GM18951 (cell line): ENCODE measurements at regions not wholly inside any gene's neighbourhood (a gene's known extent, or its start where the extent isn't known, plus 50 kb on each side); places are given as distances from the start of the nearest gene placed in this dataset.

Source experiments
- POLR2A ChIP-seq: IDR thresholded peaks from 4 replicates; pipeline ENCODE4 v1.6.1; 2011; ENCODE audit warnings: mild to moderate bottlenecking; ENCODE audit not compliant: insufficient read length, insufficient read depth; ENCODE audit errors: extremely low read depth
- in situ Hi-C: fragments of 300-500 bp; cut with MboI; formaldehyde crosslinking; loops from one replicate; pipeline ENCODE4 v1.12.0; 2022; ENCODE audit warnings: low sequenced_read_pairs, mixed read lengths, inconsistent platforms; ENCODE audit not compliant: unreplicated experiment

- in situ Hi-C loops, result no loop called here
- no peak for TF ChIP-seq POLR2A
These were observed 787.4 kb downstream of the KCNJ2 start for GRCh38 chr17:70956726-70957125.

GRCh38 chr17:70961341-70961740 is 792.0 kb downstream of the KCNJ2 start:
- in situ Hi-C loops, result no loop called here
- TF ChIP-seq POLR2A, result no peak

- no peak for TF ChIP-seq POLR2A
- in situ Hi-C loops, result no loop called here
These were observed 799.0 kb downstream of the KCNJ2 start for GRCh38 chr17:70968302-70968701.

- in situ Hi-C loops, result no loop called here
- no peak for TF ChIP-seq POLR2A
These were observed 800.2 kb downstream of the KCNJ2 start for GRCh38 chr17:70969521-70970034.

GRCh38 chr17:70976447-70976846 is 807.1 kb downstream of the KCNJ2 start:
- in situ Hi-C loops, result no loop called here
- TF ChIP-seq POLR2A, result no peak

- no peak for TF ChIP-seq POLR2A
- in situ Hi-C loops, result no loop called here
These were observed 815.5 kb downstream of the KCNJ2 start for GRCh38 chr17:70984873-70985272.

- TF ChIP-seq POLR2A, result no peak
- in situ Hi-C loops, result no loop called here
These were observed 818.6 kb downstream of the KCNJ2 start for GRCh38 chr17:70987867-70988340.

GRCh38 chr17:70988622-70989021 is 819.3 kb downstream of the KCNJ2 start:
- TF ChIP-seq POLR2A, result no peak
- in situ Hi-C loops, result no loop called here

- in situ Hi-C loops, result no loop called here
- TF ChIP-seq POLR2A, result no peak
These were observed 819.9 kb downstream of the KCNJ2 start for GRCh38 chr17:70989280-70989679.

GRCh38 chr17:70994194-70994593 is 824.9 kb downstream of the KCNJ2 start:
- in situ Hi-C loops, result no loop called here
- no peak for TF ChIP-seq POLR2A

- TF ChIP-seq POLR2A, result no peak
- in situ Hi-C loops, result no loop called here
These were observed 826.7 kb downstream of the KCNJ2 start for GRCh38 chr17:70995997-70996396.

- no peak for TF ChIP-seq POLR2A
- in situ Hi-C loops, result no loop called here
These were observed 834.4 kb downstream of the KCNJ2 start for GRCh38 chr17:71003736-71004135.

GRCh38 chr17:71004413-71004812 is 835.1 kb downstream of the KCNJ2 start:
- in situ Hi-C loops, result no loop called here
- TF ChIP-seq POLR2A, result no peak

- TF ChIP-seq POLR2A, result no peak
- in situ Hi-C loops, result no loop called here
These were observed 842.1 kb downstream of the KCNJ2 start for GRCh38 chr17:71011391-71011790.

- TF ChIP-seq POLR2A, result no peak
- in situ Hi-C loops, result no loop called here
These were observed 850.4 kb downstream of the KCNJ2 start for GRCh38 chr17:71019699-71020098.
